ENCODE measurements at regions not wholly inside any gene's neighbourhood (a gene's known extent, or its start where the extent isn't known, plus 50 kb on each side); places are given as distances from the start of the nearest gene placed in this dataset.
"Not testable (repeated sequence)": the region's sequence is repeated elsewhere in the genome, so short reads cannot be mapped to it uniquely, and the experiment has no call there.

DNA sequence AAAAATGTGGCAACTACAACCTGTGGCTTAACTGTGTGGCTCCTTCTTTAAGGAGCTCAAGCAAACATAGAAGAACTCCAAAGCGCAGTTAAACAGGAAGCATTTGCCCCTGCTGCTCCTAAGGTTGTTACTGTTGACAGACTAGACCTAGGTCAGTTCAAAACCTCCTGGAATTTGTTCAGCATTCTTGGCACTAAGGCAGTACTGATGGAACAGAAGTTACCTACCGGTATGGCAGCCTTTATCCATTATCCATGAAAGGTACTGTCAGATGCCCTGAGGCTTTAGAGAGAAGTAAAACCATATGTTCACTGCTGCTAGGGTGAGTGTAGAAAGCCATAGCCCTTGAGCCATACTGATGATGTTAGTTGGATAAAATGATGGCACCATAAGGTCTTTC is 916.5 kb upstream of the FAT3 start:
- Histone ChIP-seq H3K4me3 (no peak overlapping the region), H3K27ac (no peak overlapping the region)

DNA sequence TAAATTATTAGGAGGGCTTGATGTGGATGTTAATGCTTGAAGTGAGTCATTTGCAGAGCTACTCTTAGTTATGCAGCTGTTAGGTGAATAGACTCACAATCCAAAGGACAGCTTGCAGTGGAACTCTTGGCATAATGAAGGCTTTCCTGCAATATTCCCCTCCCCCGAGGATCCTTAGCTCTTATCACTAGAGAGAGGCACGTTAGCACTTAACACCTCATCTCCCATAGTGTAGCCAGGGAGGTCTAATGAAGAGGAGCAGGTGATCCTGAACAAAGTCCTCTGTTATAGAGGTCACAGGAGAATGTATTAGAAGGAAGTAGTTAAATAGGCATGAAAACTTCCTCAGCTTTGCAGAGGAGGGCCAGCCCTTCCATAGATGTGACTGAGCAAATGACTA is 919.2 kb upstream of the FAT3 start:
- H3K27ac ChIP-seq: no peak overlapping the region
- H3K4me3 ChIP-seq: no peak overlapping the region

DNA sequence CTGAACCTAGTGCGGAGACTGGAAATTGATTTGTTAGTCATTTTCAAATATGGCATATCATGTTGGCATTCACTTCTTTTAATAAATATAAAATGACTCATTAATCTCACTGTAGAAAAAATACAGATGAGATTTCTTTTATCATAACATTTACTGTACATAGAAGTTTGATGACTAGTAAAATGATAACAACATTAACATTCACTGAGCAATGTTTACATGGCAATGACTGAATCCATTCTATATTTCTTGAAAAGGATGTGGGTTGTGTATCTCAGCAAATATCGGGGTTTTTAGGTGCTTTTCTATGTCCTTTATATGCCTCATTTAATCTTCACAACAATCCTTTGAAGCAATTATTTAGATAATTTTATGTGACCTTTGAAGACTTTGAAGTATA is 920.9 kb upstream of the FAT3 start:
- H3K4me3 ChIP-seq: no peak overlapping the region
- no peak overlapping the region for H3K27ac ChIP-seq

DNA sequence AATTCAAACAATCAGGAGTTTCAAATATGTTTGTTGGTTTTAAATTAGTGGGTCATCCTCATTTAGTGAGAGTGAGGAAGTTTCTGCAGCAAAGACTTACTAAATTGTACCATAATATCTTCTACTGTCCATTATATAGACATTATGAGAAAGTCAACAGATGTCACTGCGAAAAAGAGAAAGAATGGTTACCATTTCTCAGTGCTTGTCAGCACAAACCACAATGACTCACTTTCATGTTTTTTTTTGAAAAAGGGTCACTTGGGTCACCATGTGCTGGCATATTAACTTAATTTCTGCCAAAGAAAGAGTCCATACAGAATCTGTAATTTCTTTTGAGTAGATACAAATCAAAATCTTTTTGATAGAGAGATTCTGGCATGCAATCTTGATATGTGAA is 924.6 kb upstream of the FAT3 start:
- H3K4me3 ChIP-seq: no peak overlapping the region
- H3K27ac ChIP-seq: no peak overlapping the region

DNA sequence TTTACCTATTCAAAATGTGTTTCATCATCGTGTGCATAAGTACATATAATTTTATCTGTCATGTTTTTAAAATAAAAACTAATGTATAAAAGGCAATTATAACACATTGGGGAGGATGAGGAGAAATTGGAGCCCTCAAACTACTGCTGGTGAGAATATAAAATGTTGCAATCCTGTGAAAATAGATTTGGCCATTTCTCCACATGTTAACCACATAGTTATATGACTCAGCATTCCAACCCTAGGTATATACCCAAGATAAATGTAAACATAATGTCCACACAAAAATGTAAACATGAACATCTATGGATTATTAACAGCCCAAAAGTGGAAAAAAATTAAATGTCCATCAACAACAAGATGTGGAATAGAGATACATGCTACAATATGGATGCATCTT is 928.0 kb upstream of the FAT3 start:
- no peak overlapping the region for H3K4me3 ChIP-seq
- no peak overlapping the region for H3K27ac ChIP-seq

DNA sequence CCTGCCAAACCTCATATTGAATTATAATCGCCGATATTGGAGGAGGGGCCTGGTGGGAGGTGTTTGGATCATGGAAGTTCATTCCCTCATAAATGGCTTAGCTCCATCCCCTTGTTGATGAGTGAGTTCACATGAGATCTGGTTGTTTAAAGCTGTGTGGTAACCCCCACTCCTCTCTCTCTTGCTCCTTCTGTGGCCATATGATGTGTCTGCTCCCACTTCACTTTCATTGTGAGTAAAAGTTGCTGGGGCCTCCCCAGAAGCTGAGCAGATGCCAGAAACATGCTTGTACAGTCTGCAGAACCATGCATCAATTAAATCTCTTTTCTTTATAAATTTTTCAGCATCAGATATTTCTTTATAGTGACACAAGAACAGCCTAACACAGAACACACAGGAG is 929.0 kb upstream of the FAT3 start:
- H3K4me3 ChIP-seq: no peak overlapping the region
- no peak overlapping the region for H3K27ac ChIP-seq

DNA sequence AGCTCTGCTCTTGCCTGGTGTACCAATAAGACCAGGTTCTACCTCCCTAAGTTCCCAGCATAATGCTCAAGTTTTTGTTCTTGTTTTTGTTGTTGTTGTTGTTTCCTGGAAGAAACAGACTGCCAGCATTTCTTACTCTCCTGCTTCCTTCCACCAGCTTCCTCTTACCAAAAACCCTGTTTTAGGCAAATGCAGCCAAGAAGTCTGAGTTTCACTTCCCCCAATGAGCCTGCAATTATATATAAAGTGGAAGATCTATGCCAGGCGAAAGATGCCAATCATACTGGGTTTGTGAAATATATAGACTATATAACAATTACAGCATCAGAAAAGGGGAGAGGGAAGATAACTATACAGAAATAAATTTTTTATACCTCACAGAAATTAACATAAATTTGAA is 931.5 kb upstream of the FAT3 start:
- Histone ChIP-seq H3K27ac (no peak overlapping the region), H3K4me3 (no peak overlapping the region)

DNA sequence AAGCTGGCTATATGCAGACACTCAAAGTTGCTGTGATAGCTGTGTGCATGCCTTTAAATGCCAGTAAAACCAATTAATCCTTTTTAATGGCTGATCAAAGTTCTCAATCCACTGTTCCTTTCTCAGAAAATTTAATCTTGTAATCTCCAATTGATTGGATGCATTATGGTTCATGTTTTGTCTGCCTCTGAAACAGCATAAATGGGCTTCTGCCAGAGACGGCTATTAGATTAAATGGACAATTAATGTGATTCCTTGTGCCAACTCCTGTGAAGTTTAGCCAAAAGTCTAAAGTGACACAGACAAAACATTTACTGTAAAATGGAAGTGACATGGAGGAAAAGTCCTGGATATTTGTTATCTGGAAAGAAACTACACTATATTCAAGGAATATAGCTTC is 952.5 kb upstream of the FAT3 start:
- Histone ChIP-seq H3K27ac (no peak overlapping the region), H3K4me3 (no peak overlapping the region)

DNA sequence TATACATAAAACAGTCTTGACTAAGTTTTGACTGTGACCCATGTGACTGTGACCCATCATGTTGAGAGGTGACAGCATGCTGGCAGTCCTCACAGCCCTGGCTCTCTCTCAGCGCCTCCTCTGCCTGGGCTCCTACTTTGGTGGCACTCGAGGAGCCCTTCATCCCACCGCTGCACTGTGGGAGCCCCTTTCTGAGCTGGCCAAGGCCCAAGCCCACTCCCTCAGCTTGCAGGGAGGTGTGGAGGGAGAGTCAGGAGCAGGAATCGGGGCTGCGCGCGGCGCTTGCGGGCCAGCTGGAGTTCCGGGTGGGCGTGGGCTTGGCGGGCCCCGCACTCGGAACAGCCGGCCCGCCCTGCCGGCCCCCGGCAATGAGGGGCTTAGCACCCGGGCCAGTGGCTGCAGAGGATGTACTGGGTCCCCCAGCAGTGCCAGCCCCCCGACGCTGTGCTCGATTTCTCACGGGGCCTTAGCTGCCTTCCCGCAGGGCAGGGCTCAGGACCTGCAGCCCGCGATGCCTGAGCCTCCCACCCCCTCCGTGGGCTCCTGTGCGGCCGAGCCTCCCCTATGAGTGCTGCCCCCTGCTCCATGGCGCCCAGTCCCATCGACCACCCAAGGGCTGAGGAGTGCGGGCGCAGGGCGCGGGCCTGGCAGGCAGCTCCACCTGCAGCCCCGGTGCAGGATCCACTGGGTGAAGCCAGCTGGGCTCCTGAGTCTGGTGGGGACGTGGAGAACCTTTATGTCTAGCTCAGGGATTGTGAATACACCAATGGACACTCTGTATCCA is 955.9 kb upstream of the FAT3 start:
- H3K4me3 ChIP-seq, H3K27ac ChIP-seq: not testable (repeated sequence)

DNA sequence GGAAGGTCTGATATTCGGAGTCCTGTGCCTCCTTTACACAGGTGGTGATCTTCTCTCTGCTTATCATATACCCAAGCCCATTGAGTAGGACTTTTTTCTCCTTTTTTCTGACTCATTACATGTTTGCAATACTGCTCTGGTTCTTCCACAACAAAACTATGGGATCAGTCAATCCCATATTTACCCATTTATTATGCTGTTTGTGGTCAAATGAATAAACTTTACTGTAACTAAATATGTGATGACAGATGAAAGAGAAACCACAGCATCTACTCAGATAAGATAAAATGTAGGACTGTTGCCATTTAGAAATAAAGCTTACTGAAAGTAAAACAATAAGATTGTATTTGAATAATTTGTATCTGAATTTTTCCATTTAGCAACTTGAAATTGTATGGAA is 958.7 kb upstream of the FAT3 start:
- Histone ChIP-seq H3K4me3 (no peak overlapping the region), H3K27ac (no peak overlapping the region)

DNA sequence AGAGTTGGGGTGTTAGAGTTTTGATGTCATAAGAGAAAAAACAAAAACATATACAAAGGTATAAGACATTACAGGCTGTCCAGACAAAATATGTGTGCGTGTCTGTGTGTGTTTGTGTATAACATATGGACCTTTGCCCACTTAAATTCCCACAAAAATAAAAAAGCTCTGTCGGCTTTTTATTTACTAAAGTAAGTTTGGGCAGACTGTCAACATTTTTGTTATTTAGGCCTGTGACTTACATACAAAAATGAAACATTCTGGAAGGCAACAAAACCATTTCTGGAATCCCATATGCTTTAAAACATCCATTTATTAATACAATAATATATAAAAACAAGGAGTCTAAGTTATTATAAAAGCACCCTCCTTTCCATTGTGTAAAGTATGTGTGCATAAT is 960.1 kb upstream of the FAT3 start:
- H3K27ac ChIP-seq: no peak overlapping the region
- H3K4me3 ChIP-seq: no peak overlapping the region

DNA sequence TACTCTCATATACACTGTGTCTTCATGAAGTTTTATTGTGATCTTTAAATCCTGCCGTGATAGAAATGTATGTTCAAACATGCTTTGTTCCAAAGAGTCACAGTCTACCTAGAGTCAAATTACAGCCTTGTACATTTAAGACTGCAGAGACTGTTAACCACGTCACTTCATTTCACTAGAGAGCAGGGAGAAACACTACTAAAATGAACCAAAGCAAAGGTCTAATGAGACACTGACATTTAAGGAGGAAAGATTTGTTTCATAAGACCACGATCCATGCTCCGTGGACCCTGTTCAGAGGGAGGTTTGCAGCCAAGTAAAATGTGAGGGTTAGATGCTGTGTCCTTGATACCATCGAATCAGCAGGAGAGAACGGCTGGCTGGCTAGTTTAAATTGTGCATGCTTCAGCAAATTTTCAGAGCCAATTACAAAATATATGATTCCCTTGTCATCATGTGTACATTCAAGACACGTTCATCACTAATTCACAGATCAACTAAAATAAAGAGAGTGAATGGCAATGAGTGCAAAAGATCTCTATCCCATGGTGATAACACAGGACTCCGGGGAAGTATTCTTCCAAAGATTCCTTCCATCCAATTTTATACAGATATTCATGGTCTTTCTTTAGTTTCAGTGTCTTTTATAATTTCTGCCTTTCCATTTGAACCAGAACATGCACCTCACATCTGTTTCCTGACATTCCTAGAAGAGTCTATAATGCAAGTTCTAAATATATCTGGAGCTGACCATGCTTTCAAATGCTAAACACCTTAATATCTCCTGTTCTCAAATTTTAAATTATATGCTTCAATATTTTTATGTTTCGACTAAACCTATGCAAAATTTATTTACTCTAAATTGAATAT is 960.9 kb upstream of the FAT3 start:
- no peak overlapping the region for H3K27ac ChIP-seq
- no peak overlapping the region for H3K4me3 ChIP-seq

DNA sequence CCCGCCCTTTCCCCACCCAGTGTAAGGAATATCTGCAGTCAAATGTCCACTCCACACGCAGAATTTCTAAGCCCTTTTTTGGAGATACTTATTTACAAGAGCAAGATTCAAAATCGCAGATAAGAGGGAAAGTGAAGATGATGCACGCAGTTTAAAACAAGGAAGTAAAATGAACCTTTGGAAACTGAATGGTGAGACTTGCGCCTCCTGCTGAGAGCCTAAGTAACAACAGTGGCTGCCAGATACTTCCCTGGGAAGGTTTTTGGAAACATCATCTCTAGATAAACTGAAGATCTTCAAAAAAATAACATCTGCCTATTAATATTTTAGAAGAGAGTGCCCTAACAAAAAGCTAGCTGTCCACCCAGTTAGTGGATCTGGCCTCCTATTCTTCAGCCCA is 963.1 kb upstream of the FAT3 start:
- Histone ChIP-seq H3K27ac (no peak overlapping the region), H3K4me3 (no peak overlapping the region)

DNA sequence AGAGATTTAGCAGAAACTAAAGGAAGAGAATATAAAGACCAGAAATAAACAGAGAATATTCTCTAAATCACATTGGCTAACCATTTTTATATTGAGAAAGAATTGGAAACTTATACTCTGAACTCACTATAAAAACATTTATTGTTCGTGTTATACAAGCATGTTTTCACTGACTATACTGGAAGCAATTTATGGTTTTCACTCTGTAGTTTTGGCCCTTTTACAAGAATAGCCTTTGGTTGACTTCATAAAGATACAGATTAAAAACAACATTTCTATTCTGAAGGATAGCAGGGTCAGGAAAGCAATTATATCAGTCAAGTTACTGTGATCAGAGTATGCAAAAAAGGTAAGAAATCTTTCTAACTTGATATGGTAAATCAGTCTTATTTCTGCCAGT is 965.7 kb upstream of the FAT3 start:
- Histone ChIP-seq H3K27ac (no peak overlapping the region), H3K4me3 (no peak overlapping the region)

DNA sequence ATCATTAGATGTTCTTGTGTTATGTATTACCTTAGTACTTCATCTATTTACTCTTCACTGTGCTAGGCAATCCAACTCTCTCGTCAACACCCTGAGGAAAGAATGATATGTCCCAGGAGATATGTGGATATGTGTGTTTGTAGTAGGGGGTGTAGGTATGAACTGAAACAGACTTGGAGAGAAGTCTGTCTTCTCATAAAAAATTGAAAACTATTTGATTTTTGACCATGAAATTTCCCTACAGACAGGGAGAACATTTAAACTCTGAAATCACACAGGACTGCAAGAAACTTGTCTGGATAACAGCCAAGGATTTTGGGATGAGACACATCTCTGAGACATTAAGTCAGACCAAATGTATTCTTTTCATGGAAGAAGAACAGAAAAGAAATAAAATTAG is 967.0 kb upstream of the FAT3 start:
- no peak overlapping the region for H3K27ac ChIP-seq
- no peak overlapping the region for H3K4me3 ChIP-seq

DNA sequence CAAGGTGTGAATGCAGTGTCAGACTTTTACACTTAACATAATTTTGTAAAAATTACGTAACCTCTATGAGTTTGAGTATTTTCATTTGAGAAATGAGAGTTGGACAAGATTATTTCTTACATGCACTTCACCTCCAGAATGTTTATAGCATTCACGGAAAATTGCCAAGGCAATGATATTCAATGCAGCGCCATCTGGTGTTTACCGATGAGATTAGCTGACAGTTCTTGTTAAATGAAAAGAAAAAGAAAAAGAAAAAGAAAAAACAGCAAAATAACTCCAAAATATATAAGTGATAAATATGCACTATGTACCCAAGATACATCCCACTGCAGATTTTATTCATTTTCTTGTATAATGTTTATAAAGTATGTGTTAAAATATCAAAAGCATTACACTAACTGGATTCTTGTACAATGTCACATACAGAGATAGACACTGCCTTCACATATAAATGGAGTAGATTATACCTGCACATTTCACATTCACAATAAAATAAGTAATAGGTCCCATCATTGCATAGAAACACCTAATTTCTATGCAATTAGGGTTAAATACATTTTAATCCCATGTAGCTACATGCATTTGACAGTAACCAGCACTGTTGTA is 976.3 kb upstream of the FAT3 start:
- no peak overlapping the region for H3K27ac ChIP-seq
- no peak overlapping the region for H3K4me3 ChIP-seq

DNA sequence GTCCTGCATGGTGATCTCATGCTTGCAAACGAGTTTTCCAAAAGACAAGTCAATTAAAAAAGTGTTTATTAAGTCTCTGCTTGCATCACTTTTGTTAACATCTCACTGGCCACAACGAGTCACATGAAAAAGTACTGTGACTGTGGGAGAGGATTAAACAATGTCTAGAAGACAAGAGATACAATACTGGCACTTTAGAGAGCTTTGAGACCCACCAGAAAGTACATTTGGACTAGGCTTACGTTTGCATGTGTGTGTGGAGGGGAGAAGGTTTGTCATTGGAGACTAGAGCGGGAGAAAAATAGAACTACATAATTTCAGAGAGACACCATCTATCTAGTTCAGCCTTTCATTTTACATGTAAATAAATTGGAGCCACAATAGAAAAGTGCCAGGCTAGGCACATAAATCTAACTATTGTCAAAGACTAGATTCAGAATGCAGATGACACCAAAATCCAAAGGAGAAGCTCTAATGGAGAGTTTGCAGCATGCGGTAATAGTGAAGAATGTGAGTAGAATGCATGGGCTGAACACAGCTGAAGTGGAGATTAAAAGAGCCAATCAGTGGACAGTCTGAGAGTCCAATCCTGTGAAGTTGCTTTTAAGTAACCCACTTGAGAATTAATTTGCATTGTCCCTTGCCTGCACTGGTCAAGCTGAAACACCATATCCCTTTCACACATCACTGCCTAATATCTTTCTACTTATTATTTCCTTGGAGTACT is 977.4 kb upstream of the FAT3 start:
- Histone ChIP-seq H3K4me3 (no peak overlapping the region), H3K27ac (no peak overlapping the region)

DNA sequence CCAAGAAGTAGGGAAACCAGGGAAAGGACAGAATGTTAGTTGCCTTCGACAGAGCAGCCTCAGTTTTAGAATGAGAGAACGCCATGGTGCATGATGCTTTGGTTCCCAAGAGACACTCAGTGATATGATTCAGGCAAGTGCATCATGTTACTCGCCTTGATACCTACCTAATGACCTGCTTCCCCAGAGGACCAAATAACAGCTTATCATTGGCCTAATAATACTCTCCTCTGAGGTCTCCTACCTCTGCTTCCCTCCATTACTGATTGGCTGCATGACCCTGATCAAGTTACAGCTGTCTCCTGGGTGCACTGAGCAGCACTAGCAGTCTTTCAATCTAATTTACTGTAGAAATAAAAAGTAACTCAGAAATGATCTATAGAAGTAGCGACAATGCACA is 979.7 kb upstream of the FAT3 start:
- Histone ChIP-seq H3K4me3 (no peak overlapping the region), H3K27ac (no peak overlapping the region)

DNA sequence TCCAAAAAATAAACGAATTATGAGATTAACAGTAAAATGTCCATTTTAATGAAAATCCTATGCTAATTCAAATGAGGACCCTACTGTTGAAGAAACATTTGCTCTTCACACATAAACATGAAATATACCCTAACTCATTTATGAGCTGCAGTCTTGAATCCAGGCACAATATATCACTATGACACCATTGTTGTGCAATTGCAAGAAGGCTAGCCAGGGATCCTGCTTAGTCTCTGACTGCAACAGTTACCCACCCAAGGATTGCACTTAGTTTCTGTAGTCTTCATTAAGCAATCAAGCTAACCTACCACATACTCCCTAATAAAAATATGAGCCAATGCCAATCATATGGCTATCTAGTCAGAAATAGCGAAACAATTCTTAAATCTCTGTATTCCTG is 981.0 kb upstream of the FAT3 start:
- Histone ChIP-seq H3K4me3 (no peak overlapping the region), H3K27ac (no peak overlapping the region)

DNA sequence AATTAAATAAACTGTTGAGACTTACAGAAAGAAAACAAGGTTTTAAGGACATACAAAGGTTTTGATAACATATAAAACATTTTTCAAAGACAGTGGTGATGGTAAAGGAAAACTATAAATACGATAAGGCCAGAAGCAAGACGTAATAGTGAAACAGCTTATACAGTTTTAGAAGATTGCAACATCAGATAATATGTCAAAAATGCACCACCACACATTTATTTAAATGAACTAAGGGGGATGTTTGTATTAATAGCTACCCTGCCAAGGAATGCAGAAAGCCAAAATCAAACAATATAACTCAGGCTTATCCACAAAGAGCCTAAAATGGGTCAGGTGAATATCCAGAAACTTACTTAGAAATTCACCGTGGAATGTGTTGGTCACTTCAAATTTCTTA is 981.6 kb upstream of the FAT3 start:
- no peak overlapping the region for H3K27ac ChIP-seq
- no peak overlapping the region for H3K4me3 ChIP-seq

Data from skin epidermis (tissue), 12 donors.